ENCODE measurements at regions not wholly inside any gene's neighbourhood (a gene's known extent, or its start where the extent isn't known, plus 50 kb on each side); places are given as distances from the start of the nearest gene placed in this dataset.

DNA sequence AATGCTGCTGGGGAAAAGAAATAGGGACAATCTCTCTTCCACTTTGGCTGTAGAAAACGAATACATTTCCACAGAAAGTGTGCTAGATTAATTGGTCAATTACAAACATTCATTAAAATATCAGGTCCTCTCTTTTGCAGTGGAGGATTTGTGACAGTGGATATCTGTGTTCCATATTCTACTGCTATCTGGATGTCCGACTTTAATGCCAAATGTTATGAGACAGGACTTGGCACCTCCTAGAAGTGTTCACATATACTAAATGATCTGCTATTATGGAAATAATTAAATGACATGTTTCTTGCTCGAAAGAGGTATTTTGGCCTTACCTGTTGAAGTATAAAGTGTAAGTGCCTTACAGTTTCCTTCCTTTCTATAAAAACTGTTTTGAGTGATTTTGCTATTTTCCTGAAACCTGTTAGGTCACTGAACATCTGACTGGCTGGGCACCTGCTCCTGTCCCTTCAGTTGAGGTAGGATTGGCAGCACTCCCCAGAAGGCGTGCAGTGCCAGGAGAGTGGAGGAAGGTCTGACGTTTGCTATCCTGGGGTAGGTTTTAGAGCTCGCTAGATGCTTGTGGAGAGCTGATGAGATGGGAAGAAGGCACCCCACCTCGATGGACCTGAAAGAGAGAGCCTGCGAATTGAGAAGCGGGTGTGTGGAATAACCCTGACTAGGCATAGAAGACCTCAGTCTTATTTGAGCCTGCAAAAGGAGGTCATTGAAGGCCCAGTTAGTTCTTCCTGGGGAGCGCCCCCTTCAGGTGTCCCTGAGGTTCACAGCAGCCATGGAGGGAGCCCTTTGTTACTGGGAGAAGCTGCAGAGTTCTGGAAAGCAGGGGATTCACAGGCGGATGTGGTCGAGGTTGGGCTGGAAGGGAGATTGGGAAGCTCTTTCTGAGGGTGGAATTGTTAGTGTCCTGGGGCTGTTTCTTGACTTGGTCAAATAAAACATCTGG, 159.4 kb upstream of the ZNF267 start:
- TF ChIP-seq EP300 (IDR thresholded peaks at IDR 0.05) (no peak), CTCF (IDR thresholded peaks at IDR 0.05) (no peak), POLR2A (IDR thresholded peaks at IDR 0.05) (no peak), POLR2AphosphoS5 (IDR thresholded peaks at IDR 0.05) (no peak)
